KMS-11 (cell line): ENCODE measurements at regions not wholly inside any gene's neighbourhood (a gene's known extent, or its start where the extent isn't known, plus 50 kb on each side); places are given as distances from the start of the nearest gene placed in this dataset.
"Not testable (repeated sequence)": the region's sequence is repeated elsewhere in the genome, so short reads cannot be mapped to it uniquely, and the experiment has no call there.

Experiments used
- H2AFZ ChIP-seq: fragments of 200-600 bp; sonication (generic); 2 replicates; pipeline ENCODE4 v1.6.1; 2016; ENCODE audit warnings: antibody characterized with exemption, mixed run types, low read depth
- H3K27ac ChIP-seq: fragments of 200-600 bp; sonication (generic); 2 replicates; pipeline ENCODE4 v1.6.1; 2016; ENCODE audit warnings: mild to moderate bottlenecking, mixed run types
- H3K27me3 ChIP-seq: fragments of 200-600 bp; sonication (generic); 2 replicates; pipeline ENCODE4 v1.6.1; 2017; ENCODE audit warnings: mild to moderate bottlenecking, low read depth, mixed run types, moderate library complexity; ENCODE audit not compliant: insufficient read depth
- H3K36me3 ChIP-seq: fragments of 200-600 bp; sonication (generic); 2 replicates; pipeline ENCODE4 v1.6.1; 2017; ENCODE audit warnings: mild to moderate bottlenecking, mixed run types; ENCODE audit not compliant: insufficient read depth
- H3K4me1 ChIP-seq: fragments of 200-600 bp; sonication (generic); 2 replicates; pipeline ENCODE4 v1.6.1; 2016; ENCODE audit warnings: mild to moderate bottlenecking, low read depth, mixed run types; ENCODE audit not compliant: poor library complexity, severe bottlenecking
- H3K4me2 ChIP-seq: fragments of 200-600 bp; sonication (generic); 2 replicates; pipeline ENCODE4 v1.7.0; 2016; ENCODE audit warnings: mild to moderate bottlenecking, mixed run types
- H3K4me3 ChIP-seq: fragments of 200-600 bp; sonication (generic); IDR thresholded peaks from 2 replicates; pipeline ENCODE4 v1.6.1; 2017; ENCODE audit warnings: low read depth, low read length, mixed read lengths; ENCODE audit not compliant: insufficient read depth
- H3K79me2 ChIP-seq: fragments of 200-600 bp; sonication (generic); 2 replicates; pipeline ENCODE4 v1.6.1; 2016; ENCODE audit warnings: low read depth, mixed run types; ENCODE audit not compliant: insufficient read depth
- H3K9ac ChIP-seq: fragments of 200-600 bp; sonication (generic); 2 replicates; pipeline ENCODE4 v1.6.1; 2016; ENCODE audit warnings: mild to moderate bottlenecking, mixed run types
- H4K20me1 ChIP-seq: fragments of 200-600 bp; sonication (generic); 2 replicates; pipeline ENCODE4 v1.6.1; 2016; ENCODE audit warnings: mild to moderate bottlenecking, mixed run types; ENCODE audit not compliant: insufficient read depth
- TF ChIP-seq, protein P1 (sequence below): fragments of 200-600 bp; sonication (generic); conservative IDR thresholded peaks from 2 replicates; pipeline ENCODE4 v1.6.1; 2017; ENCODE audit warnings: low read depth, mild to moderate bottlenecking, antibody characterized with exemption, low read length, moderate library complexity, mixed read lengths

DNA sequence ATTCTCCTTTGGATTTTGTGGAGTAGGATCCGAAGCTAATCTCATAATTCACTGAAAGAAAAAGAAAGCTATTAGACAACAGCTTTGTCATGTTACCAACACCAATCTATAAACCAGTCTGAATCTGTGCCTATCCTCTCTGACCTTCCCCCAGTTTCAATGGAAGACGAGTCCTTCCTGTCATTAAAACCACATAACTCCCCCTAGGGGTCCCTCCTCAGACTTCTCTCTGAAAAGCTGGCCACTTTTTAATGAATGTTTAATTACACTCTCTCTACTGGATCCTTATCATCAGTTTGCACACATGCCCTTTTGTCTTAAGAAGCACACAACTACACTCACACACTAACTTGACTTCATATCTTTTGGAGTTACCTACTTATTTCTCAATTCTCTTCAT, 98.0 kb upstream of the TSLP start:
- no peaks in the 10 kb centered on the region for H3K4me1 ChIP-seq
- no peaks in the 10 kb centered on the region for H4K20me1 ChIP-seq
- H3K27me3 ChIP-seq: no peaks in the 10 kb centered on the region
- no peak overlapping the region for H3K9ac ChIP-seq
- TF ChIP-seq, protein P1, sequence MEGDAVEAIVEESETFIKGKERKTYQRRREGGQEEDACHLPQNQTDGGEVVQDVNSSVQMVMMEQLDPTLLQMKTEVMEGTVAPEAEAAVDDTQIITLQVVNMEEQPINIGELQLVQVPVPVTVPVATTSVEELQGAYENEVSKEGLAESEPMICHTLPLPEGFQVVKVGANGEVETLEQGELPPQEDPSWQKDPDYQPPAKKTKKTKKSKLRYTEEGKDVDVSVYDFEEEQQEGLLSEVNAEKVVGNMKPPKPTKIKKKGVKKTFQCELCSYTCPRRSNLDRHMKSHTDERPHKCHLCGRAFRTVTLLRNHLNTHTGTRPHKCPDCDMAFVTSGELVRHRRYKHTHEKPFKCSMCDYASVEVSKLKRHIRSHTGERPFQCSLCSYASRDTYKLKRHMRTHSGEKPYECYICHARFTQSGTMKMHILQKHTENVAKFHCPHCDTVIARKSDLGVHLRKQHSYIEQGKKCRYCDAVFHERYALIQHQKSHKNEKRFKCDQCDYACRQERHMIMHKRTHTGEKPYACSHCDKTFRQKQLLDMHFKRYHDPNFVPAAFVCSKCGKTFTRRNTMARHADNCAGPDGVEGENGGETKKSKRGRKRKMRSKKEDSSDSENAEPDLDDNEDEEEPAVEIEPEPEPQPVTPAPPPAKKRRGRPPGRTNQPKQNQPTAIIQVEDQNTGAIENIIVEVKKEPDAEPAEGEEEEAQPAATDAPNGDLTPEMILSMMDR: no peak
- H3K36me3 ChIP-seq: no peaks in the 10 kb centered on the region
- no peak overlapping the region for H3K27ac ChIP-seq
- no peak overlapping the region for H3K4me2 ChIP-seq
- H3K4me3 ChIP-seq: no peak overlapping the region
- no peak overlapping the region for H2AFZ ChIP-seq
- H3K79me2 ChIP-seq: no peaks in the 10 kb centered on the region

DNA sequence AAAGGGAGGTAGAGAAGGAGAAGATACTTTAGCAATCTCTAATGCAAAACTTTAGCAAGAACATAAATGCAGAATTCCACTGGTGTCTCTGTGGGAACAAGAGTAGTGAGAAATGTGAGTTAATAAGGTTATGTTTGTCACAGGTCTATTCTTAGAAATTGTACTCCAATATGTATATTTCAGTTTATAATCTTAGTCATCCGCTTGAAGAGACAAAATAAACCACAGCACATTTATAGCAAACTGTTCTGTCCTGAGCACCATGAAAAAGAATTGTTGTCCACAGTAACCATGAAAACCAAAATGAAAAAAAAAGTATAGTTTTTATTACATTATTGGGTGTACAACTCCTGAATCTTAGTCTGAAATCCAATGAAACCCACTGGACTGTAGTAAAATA, 93.6 kb upstream of the TSLP start:
- Histone ChIP-seq H3K4me3 (no peak overlapping the region), H3K27me3 (no peaks in the 10 kb centered on the region), H2AFZ (no peak overlapping the region), H3K4me1 (no peaks in the 10 kb centered on the region), H3K4me2 (no peak overlapping the region), H3K36me3 (no peaks in the 10 kb centered on the region; the same call in 1 of the 2 replicates), H4K20me1 (no peaks in the 10 kb centered on the region), H3K9ac (no peak overlapping the region), H3K79me2 (no peaks in the 10 kb centered on the region), H3K27ac (no peak overlapping the region)
- TF ChIP-seq, protein P1: no peak

DNA sequence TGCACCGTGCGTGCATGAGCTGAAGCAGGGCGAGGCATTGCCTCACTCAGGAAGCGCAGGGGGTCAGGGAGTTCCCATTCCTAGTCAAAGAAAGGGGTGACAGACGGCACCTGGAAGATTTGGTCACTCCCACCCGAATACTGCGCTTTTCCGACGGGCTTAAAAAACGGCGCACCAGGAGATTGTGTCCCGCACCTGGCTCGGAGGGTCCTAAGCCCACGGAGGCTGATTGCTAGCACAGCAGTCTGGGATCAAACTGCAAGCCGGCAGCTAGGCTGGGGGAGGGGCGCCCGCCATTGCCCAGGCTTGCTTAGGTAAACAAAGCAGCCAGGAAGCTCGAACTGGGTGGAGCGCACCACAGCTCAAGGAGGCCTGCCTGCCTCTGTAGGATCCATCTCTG, 85.6 kb upstream of the TSLP start:
- not testable (repeated sequence) for H3K27ac ChIP-seq, H3K27me3 ChIP-seq, H3K4me1 ChIP-seq, H3K4me2 ChIP-seq, H3K4me3 ChIP-seq, H3K79me2 ChIP-seq, H2AFZ ChIP-seq, H3K9ac ChIP-seq, H4K20me1 ChIP-seq, H3K36me3 ChIP-seq

DNA sequence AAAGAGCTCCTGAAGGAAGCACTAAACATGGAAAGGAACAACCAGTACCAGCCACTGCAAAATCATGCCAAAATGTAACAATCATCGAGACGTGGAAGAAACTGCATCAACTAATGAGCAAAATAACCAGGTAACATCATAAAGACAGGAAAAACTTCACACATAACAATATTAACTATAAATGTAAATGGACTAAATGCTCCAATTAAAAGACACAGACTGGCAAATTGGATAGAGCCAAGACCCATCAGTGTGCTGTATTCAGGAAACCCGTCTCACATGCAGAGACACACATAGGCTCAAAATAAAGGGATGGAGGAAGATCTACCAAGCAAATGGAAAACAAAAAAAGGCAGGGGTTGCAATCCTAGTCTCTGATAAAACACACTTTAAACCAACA, 83.9 kb upstream of the TSLP start:
- H3K4me2 ChIP-seq, H2AFZ ChIP-seq, H3K4me3 ChIP-seq: not testable (repeated sequence)

DNA sequence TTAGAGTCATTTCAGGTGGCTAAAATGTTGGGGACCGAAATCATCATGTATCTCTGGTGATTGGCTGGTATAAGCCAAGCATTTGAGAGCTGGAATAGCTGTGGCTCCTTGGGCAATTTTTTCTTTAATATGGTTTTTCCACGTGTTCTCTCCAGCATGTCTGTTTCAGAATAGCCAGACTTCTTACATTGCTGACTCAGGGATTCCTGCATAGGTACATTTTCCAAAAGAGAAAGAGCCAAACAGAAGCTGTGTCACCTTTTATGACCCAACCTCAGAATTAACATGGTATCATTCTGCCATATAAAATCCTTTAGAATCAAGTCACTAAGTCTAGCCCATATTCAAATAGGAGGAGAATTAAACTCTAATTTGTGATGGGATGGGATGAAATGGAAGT, 74.8 kb upstream of the TSLP start:
- Histone ChIP-seq H3K79me2 (no peaks in the 10 kb centered on the region), H4K20me1 (no peaks in the 10 kb centered on the region), H3K9ac (no peak overlapping the region), H3K4me1 (no peaks in the 10 kb centered on the region), H3K36me3 (no peaks in the 10 kb centered on the region), H3K27ac (no peak overlapping the region), H3K4me3 (no peak overlapping the region), H2AFZ (no peak overlapping the region), H3K27me3 (no peaks in the 10 kb centered on the region), H3K4me2 (no peak overlapping the region)
- TF ChIP-seq, protein P1: no peak

More for the DNA sequence above, 83.9 kb upstream of the TSLP start:
- not testable (repeated sequence) for H3K36me3 ChIP-seq, H3K79me2 ChIP-seq, H4K20me1 ChIP-seq, H3K4me1 ChIP-seq, H3K9ac ChIP-seq, H3K27ac ChIP-seq, H3K27me3 ChIP-seq
